Activated naive CD4-positive, alpha-beta T cell treated with anti-CD3 and anti-CD28 coated beads, Interleukin-2, amount 50 U/mL, for 16 hours (primary cell): ENCODE measurements at regions not wholly inside any gene's neighbourhood (a gene's known extent, or its start where the extent isn't known, plus 50 kb on each side); places are given as distances from the start of the nearest gene placed in this dataset.

Source experiments
- DNase-seq: peaks from one replicate; pipeline ENCODE4 v3.0.0-alpha.2; 2020

DNA sequence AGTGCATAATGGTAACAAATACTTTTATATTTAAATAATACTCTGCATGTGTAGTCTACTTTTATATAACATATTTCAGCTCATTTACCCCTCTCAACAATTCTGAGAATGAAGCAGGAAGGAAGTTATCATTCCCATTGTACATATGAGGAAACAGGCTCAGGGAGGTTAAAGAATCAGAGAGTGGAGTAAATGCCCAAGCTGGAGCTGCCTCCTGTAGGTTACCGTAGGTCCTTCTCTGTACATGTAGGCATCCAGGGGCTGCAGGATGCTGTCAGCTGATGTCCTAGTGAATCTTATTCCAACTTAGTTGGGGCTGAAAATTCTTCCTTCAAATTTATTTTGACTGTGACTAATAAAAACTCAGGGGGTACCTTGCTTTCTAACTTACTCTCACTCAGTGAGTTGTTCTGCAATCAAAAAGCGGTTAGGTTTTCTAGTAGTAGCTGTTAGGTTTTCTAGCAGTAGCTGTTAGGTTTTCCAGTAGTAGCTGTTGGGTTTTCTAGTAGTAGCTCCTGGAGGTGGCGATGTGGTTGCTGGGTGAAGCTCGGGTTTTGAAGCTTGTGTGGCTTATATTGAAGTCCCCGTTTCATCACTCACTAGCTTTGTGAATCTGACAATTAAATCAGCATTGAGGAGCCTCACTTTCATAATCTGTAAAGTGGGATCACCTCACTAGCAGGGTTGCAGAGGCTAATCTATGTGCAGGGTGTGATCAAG is 357.0 kb downstream of the NR2F2 start:
- DNase-seq = no peak

DNA sequence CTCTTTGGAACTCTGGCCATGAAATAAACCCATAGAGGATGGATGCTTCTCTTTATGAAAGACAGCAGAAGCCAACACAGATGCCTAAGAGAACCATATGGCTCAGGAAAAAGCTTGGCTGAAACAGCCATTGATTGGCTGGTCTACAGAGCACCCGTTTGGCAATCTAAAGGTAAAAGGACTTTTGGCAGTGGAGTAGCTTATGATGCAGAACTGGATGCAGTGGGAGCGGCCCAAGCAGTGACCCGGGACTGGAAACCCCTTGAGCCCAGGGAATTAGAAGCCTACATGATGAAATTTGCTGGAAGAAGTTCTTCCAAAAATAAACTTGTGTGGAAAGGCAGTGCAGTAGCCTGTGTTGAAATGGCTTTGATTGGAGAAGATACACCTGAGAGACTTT is 360.2 kb downstream of the NR2F2 start:
- DNase-seq = no peak

GRCh38 chr15:96692826-96693225 is 362.3 kb downstream of the NR2F2 start:
- no peak for DNase-seq

GRCh38 chr15:96693515-96693914 is 363.0 kb downstream of the NR2F2 start:
- DNase-seq = no peak

- no peak for DNase-seq
Measured at GRCh38 chr15:96693990-96694517, 363.6 kb downstream of the NR2F2 start.

DNA sequence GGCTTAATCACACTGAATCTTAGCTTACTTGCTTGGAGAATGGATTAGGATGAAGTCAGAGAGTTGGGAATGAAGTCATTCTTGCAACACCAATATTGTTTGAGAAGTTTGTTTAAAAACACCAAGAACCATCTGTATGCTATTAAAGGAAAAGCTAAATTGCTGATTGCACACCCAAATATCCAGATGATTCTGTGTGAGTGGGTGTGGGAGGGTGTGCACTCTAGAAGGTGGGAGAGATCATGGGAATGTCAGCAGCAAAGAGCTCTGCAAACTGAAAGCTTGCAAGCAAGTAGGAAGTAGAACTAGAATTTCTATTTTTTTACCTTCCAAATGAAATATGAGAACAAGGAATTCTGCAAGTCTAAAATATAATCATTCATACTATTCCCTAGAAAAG is 364.9 kb downstream of the NR2F2 start:
- DNase-seq = no peak

DNA sequence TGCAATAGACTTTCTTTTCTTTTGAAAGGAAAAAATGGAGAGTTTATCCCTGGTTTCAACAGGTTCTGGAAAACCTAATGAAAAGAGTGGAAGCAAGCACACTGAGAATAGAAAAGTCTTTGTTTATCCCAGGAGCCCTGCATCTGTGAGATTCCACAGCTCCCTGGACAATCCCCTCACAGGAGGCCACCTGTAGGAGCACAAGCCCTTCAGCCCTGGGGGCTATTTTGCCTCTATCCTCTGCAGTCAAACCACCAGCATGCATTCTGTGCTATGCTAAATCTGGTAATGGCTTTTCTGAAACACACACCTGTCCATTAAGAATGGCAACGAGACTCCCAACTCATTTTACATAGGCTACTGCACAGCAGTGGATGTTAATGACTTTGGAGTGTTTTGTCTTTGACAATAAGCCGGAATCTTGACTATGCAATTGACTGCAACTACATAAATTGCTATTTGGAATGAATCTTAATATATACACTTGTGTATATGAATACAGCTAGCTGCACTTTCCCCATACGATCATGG is 369.4 kb downstream of the NR2F2 start:
- DNase-seq = no peak

DNA sequence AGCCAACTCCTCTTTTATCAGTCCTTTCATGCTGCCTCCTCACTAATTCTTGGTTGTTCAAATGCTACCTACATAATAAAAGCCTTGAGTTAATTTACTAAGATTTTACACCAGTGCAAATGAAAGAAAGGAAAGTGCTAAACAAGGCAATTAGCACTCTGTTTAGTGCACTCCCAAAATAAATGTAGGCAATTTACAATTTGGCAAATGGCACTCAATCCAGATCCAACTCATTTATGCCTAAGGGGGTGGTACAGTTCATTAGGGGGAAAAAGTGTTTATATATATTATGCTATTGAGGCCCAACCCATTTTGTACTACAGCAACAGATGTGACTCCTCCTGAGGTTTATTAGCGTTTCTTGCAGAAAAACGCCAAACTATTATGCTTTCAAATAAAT is 370.1 kb downstream of the NR2F2 start:
- DNase-seq = no peak

DNA sequence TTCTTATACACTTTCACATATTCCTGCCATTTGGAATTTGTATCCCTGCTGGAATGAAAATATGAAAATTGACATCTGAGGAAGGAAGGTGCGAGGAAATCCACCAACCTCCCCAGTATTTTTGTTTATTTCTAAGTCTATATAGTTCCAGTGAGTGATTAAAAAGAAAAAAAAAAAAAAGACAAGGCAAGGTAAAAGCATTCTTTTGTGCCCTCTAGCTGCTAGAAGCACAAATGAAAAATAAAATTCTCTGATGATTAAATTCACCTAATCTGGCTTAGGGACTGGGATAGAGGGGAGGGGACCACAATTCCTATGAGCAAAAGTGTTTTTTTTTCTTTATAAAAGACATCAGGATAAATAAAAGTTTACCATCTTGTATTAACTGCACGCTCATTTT is 370.9 kb downstream of the NR2F2 start:
- DNase-seq = no peak

- DNase-seq = no peak
Measured at GRCh38 chr15:96701877-96702276, 371.4 kb downstream of the NR2F2 start.

GRCh38 chr15:96702589-96702988 is 372.1 kb downstream of the NR2F2 start:
- no peak for DNase-seq

DNA sequence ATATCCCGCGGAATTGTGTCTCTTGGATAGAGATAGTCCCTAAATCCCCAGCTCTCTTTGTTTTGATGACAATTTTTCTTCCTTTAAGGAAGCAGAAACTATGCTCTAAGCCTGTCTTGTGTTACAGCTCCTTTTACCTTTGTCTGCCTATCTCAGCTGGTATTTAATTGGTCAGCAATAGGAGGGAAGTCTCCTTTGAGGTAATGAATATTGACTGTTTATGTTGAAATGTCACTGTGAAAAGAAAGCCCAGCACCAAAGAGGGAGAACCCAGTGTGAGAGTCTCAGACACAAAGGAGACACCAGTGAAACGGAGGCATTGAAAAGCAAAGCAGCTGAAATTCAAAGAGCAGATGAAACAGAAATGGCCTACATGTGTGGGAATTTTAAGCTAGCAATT is 372.6 kb downstream of the NR2F2 start:
- no peak for DNase-seq

DNA sequence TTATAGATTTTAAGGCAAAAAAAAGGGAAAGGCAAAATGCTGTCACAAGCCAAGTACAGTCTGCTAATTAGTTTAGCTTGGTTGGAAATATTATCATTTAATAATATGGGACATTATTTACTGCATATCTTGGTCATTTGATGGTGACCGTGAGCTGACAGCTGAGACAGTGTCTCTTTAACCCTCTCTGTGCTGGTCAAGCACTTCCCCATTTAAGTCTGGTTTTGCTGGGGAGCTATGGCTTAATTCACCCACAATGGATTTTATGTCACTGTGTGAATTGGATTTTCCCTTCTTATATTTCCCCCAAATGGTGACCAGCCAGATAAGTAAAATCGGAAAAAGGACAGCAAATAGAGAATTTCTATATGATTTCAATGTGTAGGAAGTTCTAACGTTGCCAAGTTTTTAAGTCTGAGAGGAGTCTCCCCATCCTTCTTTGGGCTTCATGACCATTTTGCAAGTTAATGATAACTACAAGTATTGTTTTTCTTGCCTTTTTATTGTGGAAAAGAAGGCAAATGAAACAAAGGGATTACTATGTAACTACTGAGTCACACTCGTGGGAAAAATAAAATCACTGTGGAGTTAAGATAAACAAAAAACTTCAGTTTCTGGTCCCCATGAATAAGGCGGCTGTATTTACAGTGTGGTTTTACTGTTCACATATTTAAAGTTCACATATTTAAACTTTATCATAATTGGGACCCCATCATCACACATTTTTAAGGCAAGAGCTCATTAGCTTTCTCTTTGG is 373.5 kb downstream of the NR2F2 start:
- DNase-seq = no peak

- DNase-seq = no peak
Measured at GRCh38 chr15:96716075-96716474, 385.6 kb downstream of the NR2F2 start.

DNA sequence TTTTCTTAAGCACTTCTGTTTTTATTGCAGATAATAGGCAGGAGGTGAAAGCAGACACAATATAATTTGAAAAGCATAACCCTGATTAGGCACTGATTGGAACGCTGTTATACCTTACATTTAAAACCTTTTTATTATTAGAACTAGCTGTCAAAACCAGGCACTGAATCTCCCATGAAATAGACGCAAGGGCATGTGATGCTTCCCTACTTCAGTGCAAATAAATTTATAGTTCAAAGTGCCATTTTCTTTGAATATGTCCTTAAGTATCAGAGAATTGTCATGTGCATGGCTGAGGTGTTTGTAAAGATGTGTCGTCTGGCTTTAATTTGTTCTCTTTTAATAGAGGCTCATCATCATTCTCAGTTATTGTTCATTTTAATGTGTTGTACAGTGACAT is 386.0 kb downstream of the NR2F2 start:
- DNase-seq = no peak

DNA sequence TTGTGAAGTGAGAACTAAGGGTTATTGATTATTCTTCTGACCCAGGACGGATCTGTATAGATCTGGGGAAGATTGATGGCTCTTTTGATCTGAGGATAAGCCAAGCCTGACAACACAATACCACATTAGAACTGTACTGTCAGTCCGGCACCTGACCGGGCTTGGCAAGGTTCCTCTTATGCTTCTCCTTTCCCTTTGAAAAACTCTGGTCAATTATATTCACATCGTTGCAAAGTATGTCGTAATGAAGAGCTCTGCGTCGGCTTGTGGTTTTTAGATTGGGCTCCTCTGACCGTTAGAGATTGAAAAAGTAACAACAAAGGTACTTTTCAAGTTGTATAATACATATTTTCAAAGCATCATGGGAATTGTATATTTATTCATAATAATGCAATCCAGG is 389.8 kb downstream of the NR2F2 start:
- no peak for DNase-seq

DNA sequence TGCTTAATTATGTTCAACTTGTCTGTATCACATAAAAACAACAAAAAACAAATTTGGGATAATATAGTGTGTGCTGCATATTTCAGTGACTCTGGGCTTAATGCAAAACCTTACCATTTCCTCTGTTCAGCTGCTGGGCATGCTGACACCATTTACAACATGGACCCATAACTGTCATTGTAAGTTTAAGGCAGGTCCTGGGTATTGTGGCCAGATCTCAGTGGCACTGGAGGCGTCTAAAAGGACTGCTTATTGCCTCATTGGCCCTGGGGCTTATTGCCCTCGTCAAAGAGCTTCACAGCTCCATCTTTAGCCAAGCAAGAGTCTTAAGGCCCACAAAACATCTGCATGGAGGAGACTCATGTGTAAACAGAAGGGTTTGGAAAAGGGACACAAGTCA is 390.2 kb downstream of the NR2F2 start:
- no peak for DNase-seq

DNA sequence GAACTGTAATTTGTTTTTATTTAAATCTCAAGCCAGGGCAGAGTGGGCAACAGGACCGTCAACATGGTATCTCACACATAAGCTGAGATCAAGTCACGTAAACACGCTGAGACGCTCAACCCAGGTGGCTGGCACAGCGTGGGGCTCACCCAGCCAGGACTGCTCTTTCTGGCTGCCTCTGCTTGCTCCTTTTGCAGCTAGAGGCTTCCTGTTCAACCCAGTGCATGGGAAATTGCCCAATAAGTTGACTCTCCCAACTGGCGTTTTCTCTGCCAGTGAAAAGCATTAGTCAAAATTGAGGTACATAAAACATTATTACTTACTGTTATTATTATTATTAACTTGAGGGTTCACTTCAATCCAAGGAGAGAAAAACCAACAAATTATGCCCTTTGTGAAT is 398.1 kb downstream of the NR2F2 start:
- DNase-seq = no peak

- DNase-seq = no peak
Measured at GRCh38 chr15:96732704-96733103, 402.2 kb downstream of the NR2F2 start.

DNA sequence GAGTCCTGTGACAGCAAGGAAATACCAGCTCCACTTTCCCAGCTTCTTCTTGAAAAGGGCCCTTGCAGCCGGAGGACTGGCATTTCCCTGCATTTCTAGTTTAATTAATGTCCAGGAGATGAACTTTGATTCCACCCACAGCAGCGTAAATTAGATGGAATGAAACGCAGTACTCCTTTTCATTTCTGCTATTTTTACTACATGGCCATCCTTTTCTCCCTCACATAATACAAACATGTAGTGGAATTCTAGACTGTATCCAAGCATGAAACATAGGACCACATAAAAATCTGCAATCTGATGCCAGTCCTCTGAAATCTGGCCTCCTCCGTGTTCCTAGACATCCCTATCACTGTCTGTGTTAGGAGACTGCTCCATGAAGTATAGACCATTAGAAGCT is 403.2 kb downstream of the NR2F2 start:
- no peak for DNase-seq

DNA sequence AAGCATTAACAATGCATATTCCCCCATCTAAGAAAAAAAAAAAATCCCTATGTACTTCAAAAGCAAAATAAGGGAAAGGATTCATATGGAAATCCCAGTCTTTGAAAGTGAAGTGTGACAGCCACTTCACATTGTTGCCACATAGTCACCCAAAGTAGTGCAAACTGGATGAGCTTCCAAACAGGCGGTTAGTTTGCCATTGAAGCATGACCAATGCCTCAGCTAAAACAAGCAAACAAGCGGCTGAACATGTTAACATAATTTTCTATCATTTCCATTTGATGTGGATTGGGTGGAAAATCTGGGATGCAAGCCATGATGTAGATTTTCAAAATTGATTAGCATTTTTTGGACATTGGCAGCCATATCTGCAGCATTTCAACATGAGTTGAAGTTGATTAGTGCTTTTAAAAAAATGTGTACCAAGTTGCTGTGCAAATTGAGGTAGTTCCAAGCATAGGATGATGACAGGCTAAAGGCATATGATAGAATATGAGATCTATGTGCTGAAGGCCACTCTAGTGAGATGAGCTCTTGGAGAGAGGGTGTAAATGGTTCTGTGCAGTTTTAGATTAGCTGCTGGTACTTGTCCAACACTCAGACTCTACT is 405.2 kb downstream of the NR2F2 start:
- DNase-seq = no peak

GRCh38 chr15:96736384-96736783 is 405.9 kb downstream of the NR2F2 start:
- no peak for DNase-seq

DNA sequence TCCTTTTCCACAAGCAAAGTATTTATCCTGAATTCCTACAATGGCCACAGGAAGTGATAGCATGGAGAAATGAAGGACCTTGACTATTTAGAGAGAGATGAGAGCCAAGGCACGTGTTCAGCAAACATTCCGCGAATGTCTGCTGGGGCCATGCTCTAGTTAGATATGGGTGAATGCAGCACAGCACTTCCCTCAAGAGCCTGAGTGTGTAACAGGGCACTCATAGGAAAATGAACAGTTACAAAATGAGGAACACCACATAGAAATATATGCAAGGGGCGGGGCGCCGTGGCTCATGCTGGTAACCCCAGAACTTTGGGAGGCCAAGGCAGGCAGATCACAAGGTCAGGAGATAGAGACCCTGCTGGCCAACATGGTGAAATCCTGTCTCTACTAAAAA is 406.9 kb downstream of the NR2F2 start:
- DNase-seq = no peak

DNA sequence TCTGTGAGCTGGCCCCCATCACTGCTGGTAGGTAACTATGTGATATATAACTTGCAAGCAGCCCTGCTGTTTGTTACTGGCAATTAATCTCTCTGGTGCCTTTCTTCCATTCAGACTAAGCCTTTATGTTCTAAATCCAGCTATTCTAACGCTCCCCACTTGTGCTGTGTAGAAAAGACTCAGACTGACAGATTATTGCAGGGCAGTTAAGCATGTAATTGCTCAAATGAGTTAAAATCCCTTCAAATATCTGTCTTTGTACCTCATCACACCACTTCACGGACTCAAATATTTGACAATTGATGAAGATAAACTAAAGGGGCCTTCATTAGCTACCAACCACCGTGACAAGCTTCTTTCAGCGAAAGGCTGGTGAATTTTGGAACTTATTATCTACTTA is 416.2 kb downstream of the NR2F2 start:
- no peak for DNase-seq
